H1 (cell line): ENCODE measurements at regions not wholly inside any gene's neighbourhood (a gene's known extent, or its start where the extent isn't known, plus 50 kb on each side); places are given as distances from the start of the nearest gene placed in this dataset.

ENCODE experiments used
- CTCF ChIA-PET: fragments of 300-600 bp; sonication (Branson Sonifier 250); formaldehyde crosslinking; loops from one replicate; lab custom pipeline; 2021; ENCODE audit not compliant: partially characterized antibody; lab: Charles Lee
- POLR2A ChIA-PET: fragments of 300-600 bp; sonication (Branson Sonifier 250); formaldehyde crosslinking; loops from one replicate; lab custom pipeline; 2021; ENCODE audit warnings: inconsistent platforms; ENCODE audit not compliant: partially characterized antibody; lab: Charles Lee
- DNase-seq, 2 experiments: peaks; one replicate each; pipeline versions ENCODE4 v3.0.0 to v3.0.0-alpha.2; 2010 to 2022; ENCODE audit warnings: low spot score in 2 of 2, low read depth in 1 of 2, mixed read lengths in 1 of 2
- FAIRE-seq: peaks from 2 replicates; lab custom pipeline; 2011; peaks lifted over from hg19 to GRCh38; lab: Jason Lieb, UNC
- H2AFZ ChIP-seq: 2 replicates; pipeline ENCODE4 v1.8.1; 2012; ENCODE audit warnings: low read length, inconsistent platforms
- H2AK5ac ChIP-seq: 2 replicates; pipeline ENCODE4 v1.6.1; 2013; ENCODE audit warnings: low read depth, low read length
- H2BK120ac ChIP-seq: replicated peaks from 2 replicates; pipeline ENCODE3; 2013; ENCODE audit warnings: low read depth, low read length, inconsistent platforms
- H2BK12ac ChIP-seq: 2 replicates; pipeline ENCODE4 v1.6.1; 2013; ENCODE audit warnings: low read depth, low read length
- H2BK15ac ChIP-seq: 2 replicates; pipeline ENCODE4 v1.6.1; 2013; ENCODE audit warnings: low read length
- H2BK20ac ChIP-seq: 2 replicates; pipeline ENCODE4 v1.6.1; 2013; ENCODE audit warnings: low read length
- H2BK5ac ChIP-seq: 2 replicates; pipeline ENCODE4 v1.6.1; 2013; ENCODE audit warnings: low read depth, low read length
- H3K14ac ChIP-seq: 2 replicates; pipeline ENCODE4 v1.6.1; 2013; ENCODE audit warnings: inconsistent platforms; ENCODE audit not compliant: insufficient read length
- H3K18ac ChIP-seq: 2 replicates; pipeline ENCODE4 v1.6.1; 2013; ENCODE audit warnings: low read length; ENCODE audit errors: extremely low read depth
- H3K23ac ChIP-seq: 2 replicates; pipeline ENCODE4 v1.6.1; 2013; ENCODE audit warnings: inconsistent platforms; ENCODE audit not compliant: insufficient read length
- H3K23me2 ChIP-seq: 2 replicates; pipeline ENCODE4 v1.6.1; 2013; ENCODE audit warnings: low read depth, low read length
- H3K27ac ChIP-seq: 2 replicates; pipeline ENCODE4 v1.6.1; 2011; ENCODE audit warnings: low read depth, low read length, inconsistent platforms
- H3K27me3 ChIP-seq, 4 experiments: replicated peaks in 1 of 4; 1 replicate in 1 of 4; 2 replicates in 3 of 4; pipeline versions ENCODE4 v1.6.1 to v1.8.1; 2011 to 2013; ENCODE audit warnings: low read length in 3 of 4, mild to moderate bottlenecking in 3 of 4, inconsistent platforms in 2 of 4, mixed read lengths in 2 of 4, moderate library complexity in 1 of 4; ENCODE audit not compliant: control insufficient read depth in 3 of 4, insufficient read depth in 3 of 4; ENCODE audit errors: extremely low read depth in 1 of 4
- H3K36me3 ChIP-seq, 4 experiments: 2 replicates each; pipeline versions ENCODE4 v1.6.1 to v1.8.1; 2011 to 2013; ENCODE audit warnings: mild to moderate bottlenecking in 4 of 4, low read length in 3 of 4, moderate library complexity in 2 of 4, control low read depth in 1 of 4, inconsistent platforms in 1 of 4; ENCODE audit not compliant: insufficient read depth in 4 of 4, control insufficient read depth in 2 of 4
- H3K4ac ChIP-seq: replicated peaks from 2 replicates; pipeline ENCODE3; 2013; ENCODE audit warnings: low read length, low read depth, mixed read lengths, inconsistent platforms; ENCODE audit not compliant: insufficient read length
- H3K4me1 ChIP-seq, 4 experiments: replicated peaks in 1 of 4; 1 replicate in 1 of 4; 2 replicates in 3 of 4; pipeline versions ENCODE4 v1.6.1 to v1.8.1; 2011 to 2013; ENCODE audit warnings: low read length in 3 of 4, inconsistent platforms in 2 of 4, mixed read lengths in 1 of 4; ENCODE audit not compliant: insufficient read depth in 4 of 4, control insufficient read depth in 3 of 4
- H3K4me2 ChIP-seq, 2 experiments: 2 replicates each; pipeline versions ENCODE4 v1.6.1 to v1.8.1; 2011 to 2013; ENCODE audit warnings: low read depth in 2 of 2, low read length in 2 of 2, control low read depth in 1 of 2, inconsistent platforms in 1 of 2, mild to moderate bottlenecking in 1 of 2; ENCODE audit not compliant: insufficient read depth in 1 of 2
- H3K4me3 ChIP-seq, 4 experiments: fragments of 200-600, 300-600 bp in 1 of 4; sonication (generic), shearing (Covaris generic), sonication (Bioruptor Twin) in 1 of 4; 2 replicates each; pipeline versions ENCODE4 v1.5.1 to v1.8.1; 2011 to 2016; ENCODE audit warnings: low read length in 4 of 4, low read depth in 3 of 4, control low read depth in 2 of 4, inconsistent platforms in 2 of 4, mild to moderate bottlenecking in 2 of 4, mixed read lengths in 1 of 4, moderate library complexity in 1 of 4; ENCODE audit not compliant: insufficient read depth in 2 of 4; ENCODE audit errors: extremely low read depth in 1 of 4
- H3K56ac ChIP-seq: replicated peaks from 2 replicates; pipeline ENCODE3; 2013; ENCODE audit warnings: low read depth, mild to moderate bottlenecking, mixed read lengths, low read length, inconsistent platforms; ENCODE audit not compliant: insufficient read length
- H3K79me1 ChIP-seq: 2 replicates; pipeline ENCODE4 v1.6.1; 2013; ENCODE audit warnings: low read depth, low read length, control low read depth
- H3K79me2 ChIP-seq, 2 experiments: 2 replicates each; pipeline versions ENCODE4 v1.6.1 to v1.8.1; 2012 to 2013; ENCODE audit warnings: low read length in 2 of 2, mild to moderate bottlenecking in 2 of 2, inconsistent platforms in 1 of 2; ENCODE audit not compliant: insufficient read depth in 2 of 2, control insufficient read depth in 1 of 2
- H3K9ac ChIP-seq, 4 experiments: replicated peaks in 1 of 4; 1 replicate in 1 of 4; 2 replicates in 3 of 4; pipeline versions ENCODE4 v1.6.1 to v1.8.1; 2011 to 2013; ENCODE audit warnings: low read depth in 3 of 4, low read length in 3 of 4, control low read depth in 2 of 4, mild to moderate bottlenecking in 2 of 4, moderate library complexity in 2 of 4, inconsistent platforms in 1 of 4; ENCODE audit errors: extremely low read depth in 1 of 4
- H3K9me3 ChIP-seq, 2 experiments: 2 replicates each; pipeline versions ENCODE4 v1.6.1 to v1.8.1; 2012 to 2013; ENCODE audit warnings: mild to moderate bottlenecking in 2 of 2, moderate library complexity in 2 of 2, control low read depth in 1 of 2, inconsistent platforms in 1 of 2, low read depth in 1 of 2, low read length in 1 of 2, mixed read lengths in 1 of 2; ENCODE audit not compliant: insufficient read depth in 2 of 2
- H4K20me1 ChIP-seq, 2 experiments: replicated peaks in 1 of 2; 2 replicates each; pipeline versions ENCODE3 to v1.8.1; 2011 to 2013; ENCODE audit warnings: inconsistent platforms in 2 of 2, low read length in 2 of 2, mild to moderate bottlenecking in 1 of 2; ENCODE audit not compliant: insufficient read depth in 2 of 2, control insufficient read depth in 1 of 2
- H4K5ac ChIP-seq: 2 replicates; pipeline ENCODE4 v1.6.1; 2013; ENCODE audit warnings: low read length, low read depth, mixed read lengths, inconsistent platforms; ENCODE audit not compliant: insufficient read length
- H4K8ac ChIP-seq: 2 replicates; pipeline ENCODE4 v1.8.0; 2013; ENCODE audit warnings: mild to moderate bottlenecking, moderate library complexity, low read length, inconsistent platforms; ENCODE audit not compliant: insufficient read depth; ENCODE audit errors: extremely low read depth
- H4K91ac ChIP-seq: replicated peaks from 2 replicates; pipeline ENCODE3; 2013; ENCODE audit warnings: low read length, mixed read lengths, inconsistent platforms; ENCODE audit not compliant: insufficient read length
- CHD1 ChIP-seq: IDR thresholded peaks from 2 replicates; pipeline ENCODE4 v1.6.1; 2012; ENCODE audit warnings: low read depth, low read length, improper control_type of control experiment
- RFX5 ChIP-seq: IDR thresholded peaks from 2 replicates; pipeline ENCODE4 v1.6.1; 2011; ENCODE audit warnings: low read depth, low read length, improper control_type of control experiment, borderline replicate concordance
- WGBS, 2 experiments: shearing (Covaris generic) in 1 of 2; methylation state at CpG; one replicate each; pipeline versions ENCODE4 v1.1.6 to v1.1.7; 2013 to 2015; ENCODE audit warnings: low lambda C conversion rate in 2 of 2, mixed read lengths in 2 of 2, inconsistent platforms in 1 of 2, low coverage in 1 of 2, missing lambda C conversion rate in 1 of 2; ENCODE audit not compliant: insufficient replicate concordance in 2 of 2, insufficient coverage in 1 of 2, insufficient read length in 1 of 2; ENCODE audit errors: extremely low coverage in 1 of 2, missing lambda C conversion rate in 1 of 2; 5-methylcytosine and 5-hydroxymethylcytosine counted together

DNA sequence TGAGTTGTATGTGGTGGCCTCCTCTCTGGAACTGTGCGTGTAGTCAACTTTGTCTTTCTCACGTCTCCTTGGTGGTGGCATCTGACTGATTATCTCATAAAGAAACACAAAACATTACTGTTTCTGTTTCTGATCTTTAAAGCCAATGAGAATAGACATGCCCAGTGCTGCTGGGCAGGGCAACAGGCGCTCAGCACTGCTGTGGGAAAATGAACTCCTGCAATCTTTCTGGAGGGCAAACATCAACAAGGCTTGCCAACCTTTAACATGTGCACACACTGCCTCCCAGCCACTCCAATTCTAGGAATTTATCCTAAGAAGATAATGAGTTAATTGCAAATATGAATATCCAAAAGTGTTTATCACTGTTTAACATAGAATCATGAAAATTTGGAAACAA lies 106.3 kb upstream of the CD93 start:
- no peak overlapping the region for H3K4me2 ChIP-seq
- 89% methylated on average over 3 of the region's 3 CpGs; no CpG with 5 or more reads in 1 of the 2 experiments for WGBS, 2 experiments
- no peak for FAIRE-seq

More for the DNA sequence above, 106.3 kb upstream of the CD93 start:
- H3K23ac ChIP-seq: no peak overlapping the region
- H4K8ac ChIP-seq: no peak overlapping the region
- no peak overlapping the region for H2BK15ac ChIP-seq
- no peak overlapping the region for H3K14ac ChIP-seq
- TF ChIP-seq RFX5 (no peak), CHD1 (no peak)
- TF ChIP-seq, all 59 proteins: peak for 0
- Histone ChIP-seq H2AK5ac (no peak overlapping the region), H3K4me1 (no peaks in the 10 kb centered on the region), H3K23me2 (peaks cover 11% of the 10 kb centered on the region; the same call in 1 of the 2 replicates), H2BK5ac (no peak overlapping the region), H3K18ac (no peak overlapping the region), H2BK20ac (no peak overlapping the region), H3K27ac (no peak overlapping the region), H2BK12ac (no peak overlapping the region), H4K5ac (no peak overlapping the region), H3K9ac (no peak overlapping the region), H3K9me3 (no peaks in the 10 kb centered on the region), H3K79me1 (peaks cover 2% of the 10 kb centered on the region; the same call in 1 of the 2 replicates), H4K20me1 (peaks cover 0 to 8% of the 10 kb centered on the region in 2 experiments), H3K79me2 (peaks cover 0 to 9% of the 10 kb centered on the region in 2 experiments; a peak in 1 of 4 replicates), H2AFZ (no peak overlapping the region), H2BK120ac (no peak overlapping the region), H3K4ac (no peak overlapping the region), H4K91ac (no peak overlapping the region), H3K36me3 (no peaks in the 10 kb centered on the region), H3K4me3 (no peak overlapping the region), H3K56ac (no peak overlapping the region), H3K27me3 (no peaks in the 10 kb centered on the region)
- CTCF ChIA-PET: interaction anchor here (1.2 to 1.3 kb wide), 2 partner anchors 11 to 141 kb away, joined by 3 to 4 read pairs; no protein-coding TSS in a partner anchor
- POLR2A ChIA-PET: no interaction called here
- no peak for DNase-seq
